ENCODE measurements at regions not wholly inside any gene's neighbourhood (a gene's known extent, or its start where the extent isn't known, plus 50 kb on each side); places are given as distances from the start of the nearest gene placed in this dataset.
A peak's percentile ranks its signal among the peaks of the same experiment; 100 is the strongest.
"Not testable (repeated sequence)": the region's sequence is repeated elsewhere in the genome, so short reads cannot be mapped to it uniquely, and the experiment has no call there.

GRCh38 chr12:89834676-89835075 lies 126.0 kb upstream of the ATP2B1 start:
- DNase-seq: no peak

GRCh38 chr12:89833337-89834252 lies 125.0 kb upstream of the ATP2B1 start:
- DNase-seq: no peak

- DNase-seq: no peak
Measured at GRCh38 chr12:89832336-89832735, 123.7 kb upstream of the ATP2B1 start.

GRCh38 chr12:89831310-89832095 lies 122.9 kb upstream of the ATP2B1 start:
- no peak for DNase-seq

GRCh38 chr12:89829434-89829975 lies 120.9 kb upstream of the ATP2B1 start:
- no peak for DNase-seq

GRCh38 chr12:89828575-89828974 lies 119.9 kb upstream of the ATP2B1 start:
- no peak for DNase-seq

GRCh38 chr12:89827592-89827991 lies 119.0 kb upstream of the ATP2B1 start:
- peak; percentile 22 for DNase-seq

- no peak for DNase-seq
Measured at GRCh38 chr12:89826468-89826867, 117.8 kb upstream of the ATP2B1 start.

GRCh38 chr12:89825591-89826449 lies 117.2 kb upstream of the ATP2B1 start:
- no peak for DNase-seq

- DNase-seq: no peak
Measured at GRCh38 chr12:89824822-89825221, 116.2 kb upstream of the ATP2B1 start.

- not testable (repeated sequence) for DNase-seq
Measured at GRCh38 chr12:89822992-89823391, 114.4 kb upstream of the ATP2B1 start.

GRCh38 chr12:89821896-89822295 lies 113.3 kb upstream of the ATP2B1 start:
- DNase-seq: no peak

GRCh38 chr12:89817501-89818226 lies 109.0 kb upstream of the ATP2B1 start:
- DNase-seq: no peak

- DNase-seq: no peak
Measured at GRCh38 chr12:89815225-89815624, 106.6 kb upstream of the ATP2B1 start.

- DNase-seq: no peak
Measured at GRCh38 chr12:89803412-89803811, 94.8 kb upstream of the ATP2B1 start.

GRCh38 chr12:89801284-89801683 lies 92.6 kb upstream of the ATP2B1 start:
- no peak for DNase-seq

- no peak for DNase-seq
Measured at GRCh38 chr12:89800435-89800834, 91.8 kb upstream of the ATP2B1 start.

GRCh38 chr12:89799316-89799715 lies 90.7 kb upstream of the ATP2B1 start:
- DNase-seq: no peak

- DNase-seq: no peak
Measured at GRCh38 chr12:89797436-89797835, 88.8 kb upstream of the ATP2B1 start.

GRCh38 chr12:89796798-89797382 lies 88.3 kb upstream of the ATP2B1 start:
- DNase-seq: no peak

- no peak for DNase-seq
Measured at GRCh38 chr12:89793946-89794345, 85.3 kb upstream of the ATP2B1 start.

- DNase-seq: no peak
Measured at GRCh38 chr12:89791286-89791685, 82.6 kb upstream of the ATP2B1 start.
